ENCODE measurements at regions not wholly inside any gene's neighbourhood (a gene's known extent, or its start where the extent isn't known, plus 50 kb on each side); places are given as distances from the start of the nearest gene placed in this dataset.
A peak's percentile ranks its signal among the peaks of the same experiment; 100 is the strongest.

- no peak overlapping the region for H3K4me3 ChIP-seq (ENCODE audit: low read depth, low read length)
- TF ChIP-seq CTCF (IDR thresholded peaks at IDR 0.05; ENCODE audit: insufficient read depth, low read depth, low read length): no peak
- no peak for DNase-seq (ENCODE audit: low read depth)
Observed at GRCh38 chr12:62136496-62136895, 123.7 kb upstream of the USP15 start.

- no peak for TF ChIP-seq CTCF (IDR thresholded peaks at IDR 0.05; ENCODE audit: insufficient read depth, low read depth, low read length)
- no peak for DNase-seq (ENCODE audit: low read depth)
- H3K4me3 ChIP-seq (ENCODE audit: low read depth, low read length): no peak overlapping the region
Observed at GRCh38 chr12:62138527-62138926, 121.7 kb upstream of the USP15 start.

GRCh38 chr12:62146318-62146717 lies 113.9 kb upstream of the USP15 start:
- DNase-seq (ENCODE audit: low read depth): no peak
- TF ChIP-seq CTCF (IDR thresholded peaks at IDR 0.05; ENCODE audit: insufficient read depth, low read depth, low read length): no peak
- no peak overlapping the region for H3K4me3 ChIP-seq (ENCODE audit: low read depth, low read length)

- no peak for DNase-seq (ENCODE audit: low read depth)
Observed at GRCh38 chr12:62158013-62158412, 102.2 kb upstream of the USP15 start.

GRCh38 chr12:62158461-62159360 lies 101.5 kb upstream of the USP15 start:
- peak; percentile 10 for DNase-seq (ENCODE audit: low read depth)
- TF ChIP-seq CTCF (IDR thresholded peaks at IDR 0.05; ENCODE audit: insufficient read depth, low read depth, low read length): no peak
- no peak overlapping the region for H3K4me3 ChIP-seq (ENCODE audit: low read depth, low read length)

More at GRCh38 chr12:62158013-62158412, 102.2 kb upstream of the USP15 start:
- no peak for TF ChIP-seq CTCF (IDR thresholded peaks at IDR 0.05; ENCODE audit: insufficient read depth, low read depth, low read length)
- no peak overlapping the region for H3K4me3 ChIP-seq (ENCODE audit: low read depth, low read length)

- DNase-seq (ENCODE audit: low read depth): no peak
- TF ChIP-seq CTCF (IDR thresholded peaks at IDR 0.05; ENCODE audit: insufficient read depth, low read depth, low read length): no peak
- H3K4me3 ChIP-seq (ENCODE audit: low read depth, low read length): no peak overlapping the region
Observed at GRCh38 chr12:62162214-62162613, 98.0 kb upstream of the USP15 start.
